ENCODE measurements at regions not wholly inside any gene's neighbourhood (a gene's known extent, or its start where the extent isn't known, plus 50 kb on each side); places are given as distances from the start of the nearest gene placed in this dataset.

GRCh38 chr11:130675917-130676316 is 227.5 kb downstream of the ADAMTS15 start:
- TF ChIP-seq TAF1 (IDR thresholded peaks at IDR 0.05; ENCODE audit: borderline replicate concordance, insufficient read depth, low read length) (no peak), POLR2AphosphoS5 (IDR thresholded peaks at IDR 0.05; ENCODE audit: low read depth, low read length) (no peak), SIN3A (IDR thresholded peaks at IDR 0.05; ENCODE audit: borderline replicate concordance, insufficient read depth, low read length) (no peak), REST (IDR thresholded peaks at IDR 0.05; ENCODE audit: insufficient read depth in 1 of 2, low read depth in 2 of 2, low read length in 2 of 2) (no peak)

Data from PFSK-1 (cell line).